C4-2B (cell line): ENCODE measurements at regions not wholly inside any gene's neighbourhood (a gene's known extent, or its start where the extent isn't known, plus 50 kb on each side); places are given as distances from the start of the nearest gene placed in this dataset.

Source experiments
- H3K27ac ChIP-seq: fragments of 450-650 bp; 2 replicates; pipeline ENCODE4 v1.5.1; 2017
- CTCF ChIP-seq: fragments of 450-650 bp; conservative IDR thresholded peaks from 2 replicates; pipeline ENCODE4 v1.5.1; 2017; ENCODE audit warnings: mild to moderate bottlenecking
- ZFX ChIP-seq: fragments of 450-650 bp; IDR thresholded peaks from 2 replicates; pipeline ENCODE4 v1.6.1; 2017

DNA sequence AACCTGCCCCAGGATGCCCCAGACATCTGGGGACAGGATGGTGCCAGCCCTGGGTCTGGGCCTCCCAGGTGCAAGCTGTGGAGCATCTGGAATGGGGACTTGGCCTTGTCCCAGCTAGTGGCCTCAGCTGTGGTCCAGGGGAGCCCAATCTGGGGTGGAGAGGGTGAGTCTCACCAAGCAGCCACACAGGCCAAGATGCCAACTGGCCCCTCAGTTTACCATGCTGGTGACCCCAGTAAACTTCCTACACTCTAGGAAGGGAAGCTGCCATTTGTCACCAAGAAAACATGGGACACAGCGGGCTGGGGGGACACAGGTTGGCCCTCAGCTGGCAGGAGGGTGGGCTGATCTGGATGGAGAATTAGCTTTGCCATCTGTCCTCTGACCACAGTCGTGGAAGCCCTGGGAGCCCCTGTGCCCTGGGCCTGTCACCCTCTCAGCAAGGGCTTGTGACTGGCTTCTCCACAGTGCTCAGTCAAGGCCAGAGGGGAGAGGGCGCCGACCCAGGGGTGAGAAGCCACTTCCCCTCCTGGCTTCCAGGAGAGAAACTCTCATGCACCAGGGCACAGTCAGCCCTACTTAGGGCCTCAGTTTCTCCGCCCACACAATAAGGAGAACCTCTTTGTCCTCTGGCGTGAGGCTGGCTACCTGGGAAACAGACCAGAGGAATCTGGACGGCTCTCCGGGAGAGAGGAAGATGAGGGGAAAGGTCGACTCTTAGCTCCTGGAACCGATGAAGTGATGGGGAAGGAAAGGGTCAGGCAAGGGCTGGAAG lies 126.4 kb upstream of the SMURF2 start:
- H3K27ac ChIP-seq: no peak overlapping the region
- no peak for TF ChIP-seq ZFX
- TF ChIP-seq CTCF: no peak

DNA sequence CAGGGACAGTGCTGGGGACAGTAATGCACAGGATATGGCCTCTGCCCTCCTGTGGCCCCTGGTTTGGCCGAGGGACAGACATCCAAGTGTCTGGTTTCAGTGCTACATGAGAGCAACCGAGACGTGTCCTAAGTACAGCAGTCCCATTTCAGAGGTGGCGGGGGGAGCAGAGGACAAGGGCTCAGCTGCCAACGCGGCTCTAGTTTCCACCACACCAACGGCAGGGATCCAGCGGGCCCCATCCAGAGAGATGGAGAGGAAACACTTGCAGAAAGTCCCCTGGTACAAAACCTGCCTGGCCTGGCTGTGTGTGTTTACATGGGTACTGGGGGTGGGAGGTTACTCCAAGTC lies 125.8 kb upstream of the SMURF2 start:
- no peak overlapping the region for H3K27ac ChIP-seq
- TF ChIP-seq CTCF: no peak
- TF ChIP-seq ZFX: no peak

DNA sequence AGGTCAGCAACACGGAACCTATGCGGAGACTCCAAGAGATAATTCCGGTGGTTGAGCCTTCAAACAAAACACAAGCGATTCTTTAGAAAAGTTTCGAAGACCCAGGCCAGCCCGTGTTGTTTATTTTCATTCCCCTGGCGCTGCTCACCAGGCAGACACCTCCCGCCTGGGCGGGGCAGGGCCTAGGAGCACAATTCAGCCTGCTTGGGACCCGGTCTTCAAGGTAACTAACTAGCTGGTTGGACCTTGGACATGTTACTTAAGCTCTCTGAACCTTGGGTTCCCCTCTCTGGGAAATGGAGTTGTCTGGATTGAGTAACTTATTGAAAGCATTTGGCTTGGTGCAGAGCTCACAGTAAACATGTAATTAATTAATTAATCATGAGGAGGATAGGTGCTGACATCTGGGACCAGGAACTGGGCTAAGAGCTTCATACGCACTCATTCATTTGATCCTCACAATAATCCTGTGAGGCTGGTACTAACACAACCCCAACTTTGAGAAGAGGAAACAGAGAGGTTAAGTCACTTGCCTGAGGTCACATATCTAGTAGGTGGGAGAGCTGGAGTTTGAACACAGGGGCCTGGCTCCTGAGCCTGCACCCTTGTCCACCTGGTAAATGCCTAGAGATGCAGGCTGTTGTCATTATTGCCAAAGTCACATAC lies 125.3 kb upstream of the SMURF2 start:
- TF ChIP-seq ZFX (no peak), CTCF (no peak)
- H3K27ac ChIP-seq: no peak overlapping the region

DNA sequence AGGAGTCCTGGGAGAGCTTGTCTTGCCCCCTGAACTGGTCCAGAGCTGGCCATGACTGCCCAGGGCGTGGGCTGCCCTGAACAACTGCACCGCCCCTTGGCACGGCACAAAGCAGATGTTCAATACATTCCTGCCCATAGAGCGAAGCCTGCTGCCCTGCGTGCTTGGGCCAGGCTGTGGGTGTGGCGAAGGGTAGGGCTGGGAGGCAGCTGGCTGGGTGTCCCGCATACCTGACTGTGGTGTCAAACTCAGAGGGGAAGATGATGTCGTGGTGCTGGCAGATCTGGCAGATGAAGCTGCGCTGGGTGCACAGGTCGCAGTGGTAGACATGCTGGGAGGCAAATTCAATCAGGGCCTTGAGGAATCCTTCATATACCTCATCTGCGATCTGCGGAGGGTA lies 124.2 kb upstream of the SMURF2 start:
- H3K27ac ChIP-seq: no peak overlapping the region
- TF ChIP-seq CTCF (no peak), ZFX (no peak)

DNA sequence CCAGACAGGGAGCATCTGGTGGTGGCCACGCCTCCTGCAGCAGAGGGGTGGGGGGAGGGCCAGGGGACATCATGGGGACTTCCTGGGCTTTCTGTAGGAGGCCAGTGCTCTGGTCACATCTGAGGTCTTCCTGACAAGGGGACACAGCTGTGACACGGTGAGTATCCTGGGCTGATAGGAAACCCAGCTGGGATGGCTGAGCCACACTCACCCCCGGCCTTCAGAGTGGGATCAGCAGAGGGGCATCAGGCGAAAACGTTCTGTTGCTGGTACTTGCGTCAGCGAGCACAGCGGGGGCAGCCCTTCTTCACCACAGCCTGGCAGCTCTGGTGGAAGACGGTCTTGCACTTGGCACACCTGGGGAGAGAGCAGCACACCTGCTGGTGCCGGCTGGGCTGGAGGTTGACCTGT lies 122.9 kb upstream of the SMURF2 start:
- H3K27ac ChIP-seq: no peak overlapping the region
- TF ChIP-seq ZFX (no peak), CTCF (no peak)

- TF ChIP-seq CTCF (no peak), ZFX (no peak)
- H3K27ac ChIP-seq: no peak overlapping the region
These were observed 122.4 kb upstream of the SMURF2 start for GRCh38 chr17:64784353-64785010.
